ENCODE measurements at regions not wholly inside any gene's neighbourhood (a gene's known extent, or its start where the extent isn't known, plus 50 kb on each side); places are given as distances from the start of the nearest gene placed in this dataset.
A peak's percentile ranks its signal among the peaks of the same experiment; 100 is the strongest.

- no peak for DNase-seq (ENCODE audit: low read depth)
- no peak for TF ChIP-seq CTCF (IDR thresholded peaks at IDR 0.05; ENCODE audit: insufficient read depth, low read depth, low read length, missing control alignments)
- no peak overlapping the region for H3K4me3 ChIP-seq (ENCODE audit: low read length)
Measured at GRCh38 chr4:175147233-175147632, 229.1 kb downstream of the ADAM29 start.

- TF ChIP-seq CTCF (IDR thresholded peaks at IDR 0.05; ENCODE audit: insufficient read depth, low read depth, low read length, missing control alignments) = no peak
- peak; percentile 11 for DNase-seq (ENCODE audit: low read depth)
- H3K4me3 ChIP-seq (ENCODE audit: low read length) = no peak overlapping the region
Measured at GRCh38 chr4:175166020-175166419, 247.9 kb downstream of the ADAM29 start.

- TF ChIP-seq CTCF (IDR thresholded peaks at IDR 0.05; ENCODE audit: insufficient read depth, low read depth, low read length, missing control alignments) = no peak
- DNase-seq (ENCODE audit: low read depth) = no peak
- no peak overlapping the region for H3K4me3 ChIP-seq (ENCODE audit: low read length)
Measured at GRCh38 chr4:175176710-175177109, 258.6 kb downstream of the ADAM29 start.

GRCh38 chr4:175190654-175191053 lies 272.5 kb downstream of the ADAM29 start:
- DNase-seq (ENCODE audit: low read depth) = no peak
- no peak overlapping the region for H3K4me3 ChIP-seq (ENCODE audit: low read length)
- TF ChIP-seq CTCF (IDR thresholded peaks at IDR 0.05; ENCODE audit: insufficient read depth, low read depth, low read length, missing control alignments) = no peak

- TF ChIP-seq CTCF (IDR thresholded peaks at IDR 0.05; ENCODE audit: insufficient read depth, low read depth, low read length, missing control alignments) = no peak
- DNase-seq (ENCODE audit: low read depth) = no peak
- no peak overlapping the region for H3K4me3 ChIP-seq (ENCODE audit: low read length)
Measured at GRCh38 chr4:175198056-175198455, 279.9 kb downstream of the ADAM29 start.

- no peak overlapping the region for H3K4me3 ChIP-seq (ENCODE audit: low read length)
- TF ChIP-seq CTCF (IDR thresholded peaks at IDR 0.05; ENCODE audit: insufficient read depth, low read depth, low read length, missing control alignments) = no peak
- no peak for DNase-seq (ENCODE audit: low read depth)
Measured at GRCh38 chr4:175215208-175215607, 297.1 kb downstream of the ADAM29 start.

GRCh38 chr4:175215657-175216056 lies 297.5 kb downstream of the ADAM29 start:
- TF ChIP-seq CTCF (IDR thresholded peaks at IDR 0.05; ENCODE audit: insufficient read depth, low read depth, low read length, missing control alignments) = no peak
- no peak overlapping the region for H3K4me3 ChIP-seq (ENCODE audit: low read length)
- DNase-seq (ENCODE audit: low read depth) = no peak

All from epithelial cell of esophagus (primary cell).